ENCODE measurements at regions not wholly inside any gene's neighbourhood (a gene's known extent, or its start where the extent isn't known, plus 50 kb on each side); places are given as distances from the start of the nearest gene placed in this dataset.

DNA sequence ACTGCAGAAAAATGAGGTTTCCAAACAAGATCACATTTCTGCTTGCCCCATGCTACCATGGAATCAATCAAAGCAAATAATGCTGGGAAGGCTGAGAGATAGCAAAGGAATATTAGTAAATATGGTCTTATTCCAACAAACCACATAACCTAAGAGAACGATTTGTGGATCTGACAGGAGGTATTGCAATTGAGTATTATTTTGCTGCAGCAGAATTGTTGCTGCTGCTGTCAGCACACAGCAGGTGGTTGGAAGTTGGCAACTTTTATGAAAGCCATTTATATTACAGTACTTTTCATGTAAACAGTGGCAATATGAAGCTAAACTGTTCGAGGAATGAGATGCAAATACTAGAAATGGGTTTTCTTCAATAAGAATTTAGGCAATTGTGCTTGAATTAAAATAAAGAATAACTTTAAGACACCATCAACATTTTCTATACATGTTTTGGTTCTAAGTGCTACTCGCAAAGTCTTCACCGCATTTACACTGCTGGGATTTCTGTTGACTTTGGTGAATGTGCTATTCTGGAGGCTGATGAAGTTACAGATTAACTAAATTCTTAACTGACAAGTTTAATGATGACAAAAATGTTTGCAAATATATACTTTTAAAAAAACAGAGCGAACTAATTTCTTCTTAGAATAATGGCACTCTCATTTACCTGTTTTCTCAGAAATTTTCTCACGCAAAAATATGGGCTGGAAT is 1285.7 kb downstream of the CNTNAP5 start:
- Histone ChIP-seq H3K27ac (ENCODE audit: extremely low read length, insufficient read depth, low read length) (no peak overlapping the region), H3K4me3 (replicated peaks in 1 of 3; ENCODE audit: insufficient read depth in 1 of 3, low read depth in 2 of 3, low read length in 3 of 3) (no peak overlapping the region), H3K79me2 (ENCODE audit: insufficient read depth, low read length) (no peaks in the 10 kb centered on the region), H3K4me2 (ENCODE audit: low read depth, low read length) (no peak overlapping the region), H3K4me1 (ENCODE audit: insufficient read depth, low read length) (no peaks in the 10 kb centered on the region), H2AFZ (ENCODE audit: low read length) (no peak overlapping the region), H4K20me1 (ENCODE audit: insufficient read depth, low read length) (no peaks in the 10 kb centered on the region), H3K9ac (ENCODE audit: insufficient read depth, low read depth, low read length) (no peak overlapping the region), H3K9me3 (ENCODE audit: low read length) (peaks cover 79% of the 10 kb centered on the region), H3K27me3 (ENCODE audit: control insufficient read depth in 1 of 2, insufficient read depth in 2 of 2, low read length in 2 of 2) (no peaks in the 10 kb centered on the region), H3K36me3 (replicated peaks in 1 of 2; ENCODE audit: control insufficient read depth in 1 of 2, insufficient read depth in 2 of 2, low read length in 2 of 2) (no peaks in the 10 kb centered on the region)
- 8% methylated on average over 6 of the region's 6 CpGs for WGBS (ENCODE audit: low lambda C conversion rate)
- intact Hi-C loops (cut with micrococcal nuclease; ENCODE audit: unreplicated experiment) = no loop called here
- TF ChIP-seq ZNF850 (CRISPR knock-in tag; conservative IDR thresholded peaks at IDR 0.05) (no peak), YY1 (IDR thresholded peaks at IDR 0.05; ENCODE audit: insufficient read depth, insufficient replicate concordance, low read depth, low read length) (no peak), ZNF510 (CRISPR knock-in tag; IDR thresholded peaks at IDR 0.05; ENCODE audit: low read depth) (no peak), TAF15 (IDR thresholded peaks at IDR 0.05; ENCODE audit: low read depth, low read length, poor library complexity, severe bottlenecking) (no peak), ZNF224 (CRISPR knock-in tag; IDR thresholded peaks at IDR 0.05) (no peak), FOXJ3 (CRISPR knock-in tag; IDR thresholded peaks at IDR 0.05; ENCODE audit: borderline replicate concordance) (no peak), ZBTB1 (CRISPR knock-in tag; IDR thresholded peaks at IDR 0.05; ENCODE audit: borderline replicate concordance) (no peak), SRF (IDR thresholded peaks at IDR 0.05; ENCODE audit: low read depth, low read length) (no peak), TCF12 (IDR thresholded peaks at IDR 0.05) (no peak), TCF12 (CRISPR knock-in tag; IDR thresholded peaks at IDR 0.05) (no peak), KDM2A (CRISPR knock-in tag; IDR thresholded peaks at IDR 0.05; ENCODE audit: borderline replicate concordance, low read depth) (no peak), ZNF138 (CRISPR knock-in tag; IDR thresholded peaks at IDR 0.05; ENCODE audit: low read depth) (no peak), ZNF251 (CRISPR knock-in tag; IDR thresholded peaks at IDR 0.05) (no peak), ZNF329 (CRISPR knock-in tag; IDR thresholded peaks at IDR 0.05; ENCODE audit: low read depth) (no peak), ZNF232 (CRISPR knock-in tag; IDR thresholded peaks at IDR 0.05; ENCODE audit: borderline replicate concordance) (no peak)
- TF ChIP-seq, protein P1, sequence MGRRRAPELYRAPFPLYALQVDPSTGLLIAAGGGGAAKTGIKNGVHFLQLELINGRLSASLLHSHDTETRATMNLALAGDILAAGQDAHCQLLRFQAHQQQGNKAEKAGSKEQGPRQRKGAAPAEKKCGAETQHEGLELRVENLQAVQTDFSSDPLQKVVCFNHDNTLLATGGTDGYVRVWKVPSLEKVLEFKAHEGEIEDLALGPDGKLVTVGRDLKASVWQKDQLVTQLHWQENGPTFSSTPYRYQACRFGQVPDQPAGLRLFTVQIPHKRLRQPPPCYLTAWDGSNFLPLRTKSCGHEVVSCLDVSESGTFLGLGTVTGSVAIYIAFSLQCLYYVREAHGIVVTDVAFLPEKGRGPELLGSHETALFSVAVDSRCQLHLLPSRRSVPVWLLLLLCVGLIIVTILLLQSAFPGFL (CRISPR knock-in tag; IDR thresholded peaks at IDR 0.05) = no peak
- TF ChIP-seq, protein P2, sequence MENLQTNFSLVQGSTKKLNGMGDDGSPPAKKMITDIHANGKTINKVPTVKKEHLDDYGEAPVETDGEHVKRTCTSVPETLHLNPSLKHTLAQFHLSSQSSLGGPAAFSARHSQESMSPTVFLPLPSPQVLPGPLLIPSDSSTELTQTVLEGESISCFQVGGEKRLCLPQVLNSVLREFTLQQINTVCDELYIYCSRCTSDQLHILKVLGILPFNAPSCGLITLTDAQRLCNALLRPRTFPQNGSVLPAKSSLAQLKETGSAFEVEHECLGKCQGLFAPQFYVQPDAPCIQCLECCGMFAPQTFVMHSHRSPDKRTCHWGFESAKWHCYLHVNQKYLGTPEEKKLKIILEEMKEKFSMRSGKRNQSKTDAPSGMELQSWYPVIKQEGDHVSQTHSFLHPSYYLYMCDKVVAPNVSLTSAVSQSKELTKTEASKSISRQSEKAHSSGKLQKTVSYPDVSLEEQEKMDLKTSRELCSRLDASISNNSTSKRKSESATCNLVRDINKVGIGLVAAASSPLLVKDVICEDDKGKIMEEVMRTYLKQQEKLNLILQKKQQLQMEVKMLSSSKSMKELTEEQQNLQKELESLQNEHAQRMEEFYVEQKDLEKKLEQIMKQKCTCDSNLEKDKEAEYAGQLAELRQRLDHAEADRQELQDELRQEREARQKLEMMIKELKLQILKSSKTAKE (CRISPR knock-in tag; IDR thresholded peaks at IDR 0.05; ENCODE audit: borderline replicate concordance) = no peak
- FAIRE-seq (no peak), DNase-seq (ENCODE audit: low spot score) (no peak), ATAC-seq (no peak)
- in situ Hi-C loops (cut with HindIII; ENCODE audit: extremely low pct_ligation_motif_present, low pct_unique_long_range_greater_than_20kb) = no loop called here
- BruUV-seq (replicated peaks) = no TSS peak
- POLR2A ChIA-PET = no interaction called here
- CTCF ChIA-PET (ENCODE audit: low intra/inter-chr PET ratio, low total read pairs) = no interaction called here

Data from HepG2 (cell line).